GM18511 (cell line): ENCODE measurements at regions not wholly inside any gene's neighbourhood (a gene's known extent, or its start where the extent isn't known, plus 50 kb on each side); places are given as distances from the start of the nearest gene placed in this dataset.
"Not testable (repeated sequence)": the region's sequence is repeated elsewhere in the genome, so short reads cannot be mapped to it uniquely, and the experiment has no call there.

ENCODE experiments used
- ATAC-seq: cut with Tn5 transposase; IDR thresholded peaks from one replicate; pipeline ENCODE4 v1.9.1; 2021; ENCODE audit warnings: mild to moderate bottlenecking, moderate library complexity; ENCODE audit not compliant: unreplicated experiment

GRCh38 chr7:86209036-86209435, 434.7 kb upstream of the GRM3 start:
- ATAC-seq, result no peak

- ATAC-seq, result no peak
Measured at GRCh38 chr7:86207740-86208139, 436.0 kb upstream of the GRM3 start.

- ATAC-seq, result no peak
Measured at GRCh38 chr7:86202833-86203232, 440.9 kb upstream of the GRM3 start.

GRCh38 chr7:86201767-86202166, 441.9 kb upstream of the GRM3 start:
- ATAC-seq, result no peak

GRCh38 chr7:86199881-86200614, 443.7 kb upstream of the GRM3 start:
- ATAC-seq, result no peak

GRCh38 chr7:86190351-86190750, 453.4 kb upstream of the GRM3 start:
- no peak for ATAC-seq

- no peak for ATAC-seq
Measured at GRCh38 chr7:86181474-86181873, 462.2 kb upstream of the GRM3 start.

- ATAC-seq, result no peak
Measured at GRCh38 chr7:86164827-86165226, 478.9 kb upstream of the GRM3 start.

GRCh38 chr7:86158111-86158510, 485.6 kb upstream of the GRM3 start:
- no peak for ATAC-seq

- ATAC-seq, result no peak
Measured at GRCh38 chr7:86155623-86156022, 488.1 kb upstream of the GRM3 start.

- no peak for ATAC-seq
Measured at GRCh38 chr7:86152926-86153325, 490.8 kb upstream of the GRM3 start.

GRCh38 chr7:86149024-86149665, 494.6 kb upstream of the GRM3 start:
- ATAC-seq, result no peak

- no peak for ATAC-seq
Measured at GRCh38 chr7:86148501-86148900, 495.2 kb upstream of the GRM3 start.

- no peak for ATAC-seq
Measured at GRCh38 chr7:86137343-86137742, 506.4 kb upstream of the GRM3 start.

- no peak for ATAC-seq
Measured at GRCh38 chr7:86130268-86130667, 513.4 kb upstream of the GRM3 start.

- no peak for ATAC-seq
Measured at GRCh38 chr7:86123476-86123875, 520.2 kb upstream of the GRM3 start.

- no peak for ATAC-seq
Measured at GRCh38 chr7:86094166-86094669, 549.5 kb upstream of the GRM3 start.

- ATAC-seq, result no peak
Measured at GRCh38 chr7:86091369-86091768, 552.3 kb upstream of the GRM3 start.

- no peak for ATAC-seq
Measured at GRCh38 chr7:86089455-86089854, 554.3 kb upstream of the GRM3 start.

- not testable (repeated sequence) for ATAC-seq
Measured at GRCh38 chr7:86064572-86064971, 579.1 kb upstream of the GRM3 start.

- ATAC-seq, result no peak
Measured at GRCh38 chr7:86058649-86059048, 585.1 kb upstream of the GRM3 start.

GRCh38 chr7:86050918-86051317, 592.8 kb upstream of the GRM3 start:
- no peak for ATAC-seq
